GM12878 (cell line): ENCODE measurements at regions not wholly inside any gene's neighbourhood (a gene's known extent, or its start where the extent isn't known, plus 50 kb on each side); places are given as distances from the start of the nearest gene placed in this dataset.

Source experiments
- ATAC-seq: fragments of 200-7000 bp; cut with Tn5 transposase; 3 replicates; pipeline ENCODE4 v1.9.1; 2020; ENCODE audit warnings: mild to moderate bottlenecking, moderate library complexity
- BruUV-seq: library from RNA; stranded (reverse); fragments of 400-500 nt; replicated peaks from 2 replicates; lab custom pipeline; 2021; lab: Mats Ljungman, UMichigan
- CTCF ChIA-PET: fragments of 300-600 bp; sonication (Branson Sonifier 250); formaldehyde crosslinking; extraction: SDS; loops from one replicate; lab custom pipeline; 2021; ENCODE audit warnings: inconsistent platforms; lab: Yijun Ruan, JAX
- POLR2A ChIA-PET: fragments of 350-600 bp; formaldehyde crosslinking; extraction: SDS; loops from one replicate; lab custom pipeline; 2021; ENCODE audit warnings: inconsistent platforms; lab: Charles Lee
- RAD21 ChIA-PET: fragments of 300-600 bp; sonication (Branson Sonifier 250); formaldehyde crosslinking; loops from one replicate; lab custom pipeline; 2023; ENCODE audit warnings: antibody characterized with exemption; ENCODE audit not compliant: unreplicated experiment; lab: Charles Lee
- SMC1A ChIA-PET: fragments of 300-600 bp; sonication (Branson Sonifier 250); formaldehyde crosslinking; loops from one replicate; lab custom pipeline; 2023; ENCODE audit not compliant: unreplicated experiment, uncharacterized antibody; lab: Charles Lee
- DNase-seq: peaks from one replicate; pipeline ENCODE4 v3.0.0-alpha.2; 2011; ENCODE audit warnings: low read depth, low spot score
- FAIRE-seq: peaks from 3 replicates; lab custom pipeline; 2011; peaks lifted over from hg19 to GRCh38; lab: Jason Lieb, UNC
- H2AFZ ChIP-seq: 2 replicates; pipeline ENCODE4 v1.6.0; 2011; ENCODE audit warnings: low read depth, low read length, control low read depth; ENCODE audit not compliant: control insufficient read depth
- H3K27ac ChIP-seq: 2 replicates; pipeline ENCODE4 v1.5.1; 2011; ENCODE audit warnings: control low read depth; ENCODE audit not compliant: control insufficient read depth, insufficient read depth
- H3K27me3 ChIP-seq, 2 experiments: replicated peaks in 1 of 2; 2 replicates each; pipeline versions ENCODE4 v1.6.0 to v1.6.1; 2011; ENCODE audit warnings: low read length in 1 of 2; ENCODE audit not compliant: control insufficient read depth in 2 of 2, insufficient read depth in 2 of 2
- H3K36me3 ChIP-seq, 2 experiments: 2 replicates each; pipeline ENCODE4 v1.5.1; 2011; ENCODE audit warnings: low read length in 1 of 2; ENCODE audit not compliant: control insufficient read depth in 2 of 2, insufficient read depth in 2 of 2
- H3K4me1 ChIP-seq: 2 replicates; pipeline ENCODE4 v1.6.1; 2011; ENCODE audit warnings: mild to moderate bottlenecking, low read length, moderate library complexity, mixed read lengths; ENCODE audit not compliant: control insufficient read depth, insufficient read depth
- H3K4me2 ChIP-seq: 2 replicates; pipeline ENCODE4 v1.6.0; 2011; ENCODE audit warnings: control low read depth; ENCODE audit not compliant: control insufficient read depth, insufficient read depth
- H3K4me3 ChIP-seq: fragments of 200-600 bp; sonication (generic); 2 replicates; pipeline ENCODE4 v1.5.1; 2016
- H3K79me2 ChIP-seq: 2 replicates; pipeline ENCODE4 v1.6.0; 2011; ENCODE audit warnings: low read length; ENCODE audit not compliant: control insufficient read depth, insufficient read depth
- H3K9ac ChIP-seq: 2 replicates; pipeline ENCODE4 v1.8.0; 2011; ENCODE audit warnings: low read length, control low read depth, mixed read lengths; ENCODE audit not compliant: control insufficient read depth, insufficient read depth
- H3K9me3 ChIP-seq: replicated peaks from 3 replicates; pipeline ENCODE4 v1.5.1; 2011; ENCODE audit warnings: mild to moderate bottlenecking, low read length; ENCODE audit not compliant: control insufficient read depth, insufficient read depth
- H4K20me1 ChIP-seq: 2 replicates; pipeline ENCODE4 v1.6.0; 2011; ENCODE audit not compliant: control insufficient read depth, insufficient read depth
- CEBPB ChIP-seq, 2 experiments: fragments of 150-350 bp in 1 of 2; IDR thresholded peaks; 2 replicates each; pipeline ENCODE4 v1.6.1; 2012 to 2014; ENCODE audit warnings: low read depth in 2 of 2, low read length in 2 of 2, borderline replicate concordance in 1 of 2, inconsistent platforms in 1 of 2
- FOS ChIP-seq: IDR thresholded peaks from 3 replicates; pipeline ENCODE4 v1.6.1; 2011; ENCODE audit warnings: borderline replicate concordance; ENCODE audit not compliant: insufficient read length; ENCODE audit errors: extremely low read depth
- GABPA ChIP-seq: IDR thresholded peaks from 2 replicates; pipeline ENCODE4 v1.6.1; 2014; ENCODE audit warnings: antibody characterized with exemption, low read depth, mild to moderate bottlenecking, inconsistent platforms
- JUND ChIP-seq: IDR thresholded peaks from 2 replicates; pipeline ENCODE4 v1.6.1; 2012; ENCODE audit warnings: low read depth, mild to moderate bottlenecking, low read length, improper control_type of control experiment, moderate library complexity
- NFIC ChIP-seq: IDR thresholded peaks from 2 replicates; pipeline ENCODE4 v1.6.1; 2012; ENCODE audit warnings: low read depth, mild to moderate bottlenecking, inconsistent platforms, low read length, moderate library complexity
- NRF1 ChIP-seq: conservative IDR thresholded peaks from 2 replicates; pipeline ENCODE4 v1.6.1; 2011; ENCODE audit warnings: mild to moderate bottlenecking, low read depth, low read length, improper control_type of control experiment
- RFX5 ChIP-seq: IDR thresholded peaks from 2 replicates; pipeline ENCODE4 v1.6.1; 2011; ENCODE audit warnings: low read depth, low read length, improper control_type of control experiment
- TCF12 ChIP-seq: IDR thresholded peaks from 2 replicates; pipeline ENCODE4 v1.6.1; 2011; ENCODE audit warnings: low read depth, mild to moderate bottlenecking, low read length
- USF2 ChIP-seq: IDR thresholded peaks from 2 replicates; pipeline ENCODE4 v1.6.1; 2011; ENCODE audit warnings: low read depth, low read length, improper control_type of control experiment, borderline replicate concordance
- YY1 ChIP-seq: IDR thresholded peaks from 2 replicates; pipeline ENCODE4 v1.6.1; 2011; ENCODE audit warnings: low read depth, mild to moderate bottlenecking, low read length
- ZNF622 ChIP-seq: fragments of 450-650 bp; IDR thresholded peaks from 2 replicates; pipeline ENCODE4 v1.6.1; 2017; ENCODE audit warnings: mild to moderate bottlenecking, inconsistent platforms
- WGBS: methylation state at CpG from one replicate; pipeline ENCODE4 v1.1.6; 2016; ENCODE audit warnings: low lambda C conversion rate; ENCODE audit not compliant: insufficient replicate concordance, insufficient coverage; ENCODE audit errors: missing lambda C conversion rate; 5-methylcytosine and 5-hydroxymethylcytosine counted together
- in situ Hi-C: fragments of 300-500 bp; cut with MboI; formaldehyde crosslinking; loops from 9 replicates; pipeline ENCODE4 v1.14.3; 2018; ENCODE audit warnings: mixed read lengths
- intact Hi-C: fragments of 100-400 bp; cut with micrococcal nuclease; formaldehyde crosslinking; loops from one replicate; pipeline ENCODE4 v1.14.2; 2022; ENCODE audit not compliant: unreplicated experiment
- TF ChIP-seq, protein P1 (sequence below): IDR thresholded peaks from 2 replicates; pipeline ENCODE4 v1.6.1; 2012; ENCODE audit warnings: low read length, inconsistent platforms

- H3K27ac ChIP-seq: no peak overlapping the region
- BruUV-seq: no TSS peak
Observed at GRCh38 chr16:10314317-10314716, 71.5 kb upstream of the ATF7IP2 start.

More at GRCh38 chr16:10314317-10314716, 71.5 kb upstream of the ATF7IP2 start:
- no peaks in the 10 kb centered on the region for H3K79me2 ChIP-seq
- POLR2A ChIA-PET: interaction anchor here (0.6 to 2.8 kb wide), 13 partner anchors 9 to 1513 kb away, joined by 3 to 15 read pairs (median 4); partner anchors contain the start of gene ATF7IP2
- SMC1A ChIA-PET: interaction anchor here (0.6 to 8.8 kb wide), 26 partner anchors 8 to 651 kb away, joined by 3 to 139 read pairs (median 4); partner anchors contain the start of gene GRIN2A
- H2AFZ ChIP-seq: no peak overlapping the region
- no peak overlapping the region for H3K4me2 ChIP-seq
- CTCF ChIA-PET: interaction anchor here (0.6 to 13.8 kb wide), 17 partner anchors 8 to 424 kb away, joined by 3 to 196 read pairs (median 6); partner anchors contain the start of gene ATF7IP2
- FAIRE-seq: no peak
- in situ Hi-C loops: loop anchor here (5.0 to 25.0 kb wide), 3 partner anchors 193 to 573 kb away; partner anchors contain the start of genes CIITA and NUBP1
- H4K20me1 ChIP-seq: no peaks in the 10 kb centered on the region
- RAD21 ChIA-PET: interaction anchor here (0.7 to 10.2 kb wide), 19 partner anchors 8 to 564 kb away, joined by 3 to 143 read pairs (median 6); partner anchors contain the start of gene GRIN2A
- H3K9ac ChIP-seq: no peak overlapping the region
- no peaks in the 10 kb centered on the region for H3K36me3 ChIP-seq
- no peak for ATAC-seq
- H3K27me3 ChIP-seq: no peaks in the 10 kb centered on the region
- no peaks in the 10 kb centered on the region; the same call in 2 of the 3 replicates for H3K9me3 ChIP-seq
- intact Hi-C loops: loop anchor here (5.0 kb wide), 3 partner anchors 58 to 423 kb away; partner anchors contain the start of gene ATF7IP2
- no peak overlapping the region for H3K4me3 ChIP-seq
- TF ChIP-seq ZNF622 (no peak), NRF1 (no peak), TCF12 (no peak), RFX5 (no peak), FOS (no peak), GABPA (no peak), JUND (no peak), YY1 (no peak), CEBPB (IDR thresholded peaks at IDR 0.05; ENCODE audit: borderline replicate concordance in 1 of 2, low read depth in 2 of 2, low read length in 2 of 2) (no peak), USF2 (no peak), NFIC (no peak)
- TF ChIP-seq, protein P1, sequence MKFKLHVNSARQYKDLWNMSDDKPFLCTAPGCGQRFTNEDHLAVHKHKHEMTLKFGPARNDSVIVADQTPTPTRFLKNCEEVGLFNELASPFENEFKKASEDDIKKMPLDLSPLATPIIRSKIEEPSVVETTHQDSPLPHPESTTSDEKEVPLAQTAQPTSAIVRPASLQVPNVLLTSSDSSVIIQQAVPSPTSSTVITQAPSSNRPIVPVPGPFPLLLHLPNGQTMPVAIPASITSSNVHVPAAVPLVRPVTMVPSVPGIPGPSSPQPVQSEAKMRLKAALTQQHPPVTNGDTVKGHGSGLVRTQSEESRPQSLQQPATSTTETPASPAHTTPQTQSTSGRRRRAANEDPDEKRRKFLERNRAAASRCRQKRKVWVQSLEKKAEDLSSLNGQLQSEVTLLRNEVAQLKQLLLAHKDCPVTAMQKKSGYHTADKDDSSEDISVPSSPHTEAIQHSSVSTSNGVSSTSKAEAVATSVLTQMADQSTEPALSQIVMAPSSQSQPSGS: no peak
- H3K4me1 ChIP-seq: peaks cover 13% of the 10 kb centered on the region
- DNase-seq: no peak
- 94% methylated on average over 4 of the region's 4 CpGs for WGBS
